Right lung (tissue), 2 donors: ENCODE measurements at regions not wholly inside any gene's neighbourhood (a gene's known extent, or its start where the extent isn't known, plus 50 kb on each side); places are given as distances from the start of the nearest gene placed in this dataset.

Source experiments
- DNase-seq, 2 donors: peaks; one replicate each; pipeline ENCODE4 v3.0.0-alpha.2; 2013

- DNase-seq, result peak; percentile 60 to 80
Observed at GRCh38 chr6:43984442-43985321, 142.6 kb downstream of the MRPL14 start.

DNA sequence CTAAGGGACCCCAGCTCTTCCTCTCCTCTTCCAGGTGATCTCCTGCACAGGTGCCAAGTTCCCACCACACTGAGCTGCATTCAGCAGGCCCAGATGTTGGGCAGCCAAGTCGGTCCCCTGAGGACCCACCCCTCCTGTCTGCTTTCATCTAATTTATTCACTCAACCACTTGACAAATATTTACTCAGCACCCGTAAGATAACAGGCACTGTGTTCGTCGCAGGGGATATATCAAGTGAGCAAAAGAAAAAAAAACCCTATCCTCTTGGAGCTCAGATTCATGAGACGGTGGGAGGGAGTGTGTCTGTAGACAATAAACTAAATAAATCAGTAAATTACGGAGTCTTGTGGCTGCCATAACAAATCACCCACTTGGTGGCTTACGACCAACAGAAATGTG is 143.6 kb downstream of the MRPL14 start:
- DNase-seq, result no peak

GRCh38 chr6:43983191-43983590 is 144.1 kb downstream of the MRPL14 start:
- DNase-seq, result no peak

GRCh38 chr6:43982084-43982625 is 145.1 kb downstream of the MRPL14 start:
- DNase-seq, result no peak

GRCh38 chr6:43981363-43981990 is 145.8 kb downstream of the MRPL14 start:
- no peak for DNase-seq

DNA sequence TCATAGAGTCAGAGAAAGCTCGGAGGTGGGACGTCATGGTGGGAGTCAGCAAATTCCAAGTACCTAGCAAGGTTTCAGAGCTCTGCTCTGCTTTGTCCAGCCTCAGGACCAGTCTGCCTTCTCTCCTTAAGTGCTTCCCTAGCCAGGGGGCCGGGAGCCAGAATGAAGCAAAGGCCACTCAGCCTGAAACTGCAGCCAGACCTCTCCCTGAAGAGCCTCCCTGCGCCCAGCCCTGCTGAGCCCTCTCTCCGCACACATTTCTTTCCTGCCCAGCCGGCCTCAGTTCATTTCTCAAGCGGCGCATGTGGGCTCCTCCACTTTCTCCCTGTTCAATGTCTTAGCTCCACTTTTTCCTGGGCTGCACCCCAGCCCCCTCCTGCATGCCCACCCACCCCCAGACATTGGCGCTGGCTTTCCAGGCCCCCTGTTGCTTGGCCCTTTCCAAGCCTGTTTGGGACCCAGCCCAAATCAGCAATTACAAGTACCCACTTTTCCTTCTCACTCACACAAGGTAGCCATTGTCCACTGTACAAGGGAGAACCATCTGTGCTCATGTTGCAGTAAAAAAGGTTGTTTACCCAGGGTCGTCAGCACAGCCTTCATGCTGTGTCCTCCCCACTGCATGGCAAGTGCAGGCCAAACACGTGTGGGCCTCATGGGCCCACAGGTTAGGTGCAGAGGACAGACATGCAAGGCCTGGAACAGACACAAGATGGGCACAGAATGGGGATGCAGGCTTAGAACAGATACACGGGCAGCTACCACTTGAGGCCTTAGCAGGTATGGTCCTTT is 147.1 kb downstream of the MRPL14 start:
- no peak for DNase-seq

DNA sequence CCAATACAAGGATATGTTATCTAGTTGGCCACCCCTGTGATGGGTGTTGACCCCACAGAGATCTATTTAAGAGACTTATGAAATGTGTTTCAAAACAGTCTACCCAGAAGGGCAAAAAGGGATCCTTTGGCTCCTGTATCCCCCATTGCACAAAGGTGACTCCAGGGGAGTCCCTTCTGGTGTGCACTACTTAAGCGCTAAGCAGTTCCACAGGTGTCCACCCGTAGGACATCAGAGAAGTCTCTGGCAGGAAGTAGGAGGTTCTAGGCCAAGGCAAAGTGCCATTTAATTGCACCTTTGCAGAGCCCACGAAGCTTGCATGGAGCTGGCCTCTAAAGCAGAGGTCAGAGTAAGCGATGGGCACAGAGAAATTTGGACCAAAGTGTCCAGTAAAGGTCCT is 147.7 kb downstream of the MRPL14 start:
- no peak for DNase-seq

GRCh38 chr6:43978473-43979346 is 148.5 kb downstream of the MRPL14 start:
- DNase-seq, result no peak

DNA sequence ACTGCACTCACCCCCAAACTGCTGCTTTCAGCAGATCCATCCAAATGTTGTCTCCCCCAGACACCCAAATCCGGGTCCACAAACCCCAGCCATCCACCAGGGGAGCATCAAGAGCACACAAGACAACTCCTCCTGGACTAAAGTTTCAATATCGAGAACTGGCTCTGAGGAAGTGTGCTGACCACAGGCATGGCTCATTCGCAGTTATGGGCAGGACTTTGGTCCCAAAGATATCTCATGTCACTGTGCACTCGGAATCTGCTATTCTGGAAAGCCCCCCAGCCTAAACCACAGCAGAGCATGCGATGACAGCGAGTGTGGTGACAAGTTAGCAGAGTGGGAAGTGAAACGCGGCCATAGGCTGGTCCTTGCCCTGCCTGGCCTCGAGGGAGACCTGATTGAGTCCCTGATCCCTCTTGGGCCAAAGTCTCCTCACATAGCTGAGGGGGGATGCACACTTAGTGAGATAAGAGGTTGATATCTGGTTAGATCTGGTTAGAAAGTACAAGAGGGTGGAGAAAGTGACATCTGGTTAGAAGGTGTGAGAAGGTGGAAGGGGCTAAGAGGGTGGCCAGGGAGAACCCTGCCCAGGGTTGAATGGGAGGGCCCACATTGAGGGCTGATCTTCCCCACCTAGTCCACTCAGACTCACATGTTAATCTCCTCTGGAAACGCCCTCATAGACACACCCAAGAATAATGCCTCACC is 149.7 kb downstream of the MRPL14 start:
- no peak for DNase-seq

GRCh38 chr6:43976706-43977403 is 150.4 kb downstream of the MRPL14 start:
- no peak for DNase-seq

DNA sequence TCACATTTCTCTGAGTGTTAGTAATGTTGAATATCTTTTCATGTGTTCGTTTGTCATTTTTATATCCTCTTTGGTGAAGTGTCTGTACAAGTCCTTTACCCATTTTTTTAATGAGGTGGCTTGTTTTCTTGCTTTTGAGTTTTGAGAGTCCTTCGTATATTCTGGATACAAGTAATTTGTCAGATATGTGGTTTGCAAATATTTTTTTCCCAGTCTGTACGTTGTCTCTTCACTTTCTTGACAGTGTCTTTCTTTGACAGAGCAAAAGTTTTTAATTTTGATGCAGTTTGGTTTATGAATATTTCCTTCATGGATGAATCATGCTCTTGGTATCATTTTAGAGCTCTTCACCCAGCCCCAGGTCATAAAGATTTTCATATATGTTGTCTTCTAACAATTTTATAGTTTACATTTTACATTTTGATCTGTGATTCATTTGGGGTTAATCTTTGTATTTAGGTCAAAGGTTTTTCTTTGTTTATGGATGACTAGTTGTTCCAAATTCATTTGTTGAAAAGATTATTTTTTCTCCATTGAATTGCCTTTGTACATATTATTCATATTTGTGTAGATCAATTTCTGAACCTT is 152.5 kb downstream of the MRPL14 start:
- no peak for DNase-seq

- no peak for DNase-seq
Observed at GRCh38 chr6:43973357-43973756, 153.9 kb downstream of the MRPL14 start.

GRCh38 chr6:43972913-43973300 is 154.3 kb downstream of the MRPL14 start:
- DNase-seq, result peak; percentile 92 to 93

DNA sequence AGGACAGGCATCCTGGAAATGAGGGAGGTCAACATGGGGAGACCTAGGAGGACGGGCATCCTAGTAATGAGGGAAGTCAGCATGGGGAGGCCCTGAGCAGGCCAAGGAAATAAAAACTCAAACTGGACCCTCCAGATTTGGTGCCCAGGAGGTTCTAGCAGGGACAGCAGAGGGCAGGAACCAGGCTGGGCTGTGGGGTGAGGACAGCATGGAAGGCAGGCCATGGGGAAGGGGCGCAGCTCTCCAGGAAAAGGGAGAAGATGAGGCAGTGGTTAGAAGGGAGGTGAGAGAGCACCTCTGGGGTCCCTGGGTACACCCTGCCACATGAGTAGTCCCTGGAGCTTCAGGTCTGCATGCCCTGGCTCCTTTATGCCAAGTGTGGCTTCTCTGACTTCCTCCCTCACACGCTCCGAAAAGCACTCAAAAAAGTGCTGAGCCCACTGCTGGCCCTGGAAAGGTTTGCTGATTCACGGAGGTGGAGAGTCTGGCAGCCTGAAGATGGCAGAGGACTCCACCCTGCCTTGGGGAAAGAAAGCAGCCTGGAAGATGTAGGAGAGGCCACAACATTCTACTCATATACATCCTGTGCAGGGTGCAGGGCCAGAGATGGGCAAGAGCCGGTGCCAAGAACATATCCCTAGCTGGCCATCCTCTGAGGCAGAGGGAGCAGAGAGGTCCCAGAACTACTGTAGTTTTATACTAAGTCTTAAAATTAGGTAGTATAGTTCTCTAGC is 154.9 kb downstream of the MRPL14 start:
- no peak for DNase-seq

DNA sequence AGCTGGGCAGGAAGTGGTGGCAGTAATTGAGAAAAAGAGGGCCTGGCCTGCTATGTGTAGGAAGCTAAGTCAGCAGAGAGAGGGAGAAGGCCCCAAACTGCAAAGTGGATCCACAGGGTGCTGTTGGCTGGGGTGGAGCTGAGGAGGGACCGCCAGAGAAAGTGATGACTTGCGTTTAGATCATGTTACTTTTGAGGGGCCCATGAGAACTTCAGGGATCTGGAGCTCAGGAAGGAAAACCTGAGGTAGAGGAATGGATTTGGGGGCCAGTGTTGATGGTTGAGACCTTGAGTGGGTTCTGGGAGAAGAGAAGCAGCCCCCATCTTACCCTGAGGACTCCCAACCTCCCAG is 155.5 kb downstream of the MRPL14 start:
- no peak for DNase-seq

- no peak for DNase-seq
Observed at GRCh38 chr6:43970913-43971775, 156.1 kb downstream of the MRPL14 start.

DNA sequence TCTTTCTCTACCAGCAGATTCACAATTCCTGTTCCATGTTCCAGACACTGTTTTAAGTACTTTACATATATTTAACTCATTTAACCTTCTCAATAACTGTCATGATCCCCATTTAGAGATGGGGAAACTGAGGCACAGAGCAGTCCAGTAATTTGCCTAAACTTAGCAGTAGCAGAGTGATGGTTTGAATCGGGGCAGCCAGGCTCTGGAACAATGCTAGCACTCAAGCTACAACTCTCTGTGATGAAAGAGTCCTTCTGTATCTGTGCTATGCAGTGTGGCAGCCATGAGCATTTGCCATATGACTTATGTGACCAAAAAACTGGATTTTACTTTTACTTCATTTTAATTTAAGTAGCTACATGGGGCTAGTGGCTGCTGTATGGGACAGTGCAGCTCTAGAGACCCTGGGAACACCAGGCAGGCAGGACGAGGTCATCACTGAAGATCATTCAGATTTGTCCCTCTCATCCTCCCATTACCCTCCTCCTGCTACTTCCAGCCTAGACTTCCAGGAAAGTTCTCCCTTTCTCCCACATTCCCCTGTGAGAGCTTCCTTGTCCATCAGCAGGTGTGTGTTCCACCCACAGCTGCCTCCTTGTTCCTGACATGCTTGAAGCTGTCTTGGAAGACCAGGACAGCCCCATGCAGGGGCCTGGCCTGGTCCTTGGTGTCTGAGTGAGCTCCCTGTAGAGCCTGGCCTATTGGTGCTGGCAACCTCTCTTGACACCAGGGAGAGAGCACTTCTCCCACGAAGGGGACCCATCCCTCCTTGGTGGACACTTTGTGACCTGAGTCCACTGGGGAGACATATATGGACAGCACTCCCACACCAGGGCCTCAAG is 157.0 kb downstream of the MRPL14 start:
- no peak for DNase-seq
